T-helper 17 cell (primary cell): ENCODE measurements at regions not wholly inside any gene's neighbourhood (a gene's known extent, or its start where the extent isn't known, plus 50 kb on each side); places are given as distances from the start of the nearest gene placed in this dataset.

Experiments used
- ATAC-seq: fragments of 150-1000 bp; cut with Tn5 transposase; 2 replicates; pipeline ENCODE4 v1.10.0; 2021; ENCODE audit warnings: mild to moderate bottlenecking, moderate library complexity
- DNase-seq, 3 donors: peaks; one replicate each; pipeline versions ENCODE4 v3.0.0 to v3.0.0-alpha.2; 2020 to 2021
- H3K9me3 ChIP-seq: one replicate; pipeline ENCODE4 v1.7.0; 2013; ENCODE audit warnings: low read length, mild to moderate bottlenecking; ENCODE audit not compliant: control insufficient read depth, poor library complexity, severe bottlenecking
- H3K27ac Mint-ChIP-seq: one replicate; pipeline ENCODE4 v1.8.0; 2022; ENCODE audit warnings: mild to moderate bottlenecking, moderate library complexity, mixed read lengths
- H3K27me3 Mint-ChIP-seq: one replicate; pipeline ENCODE4 v1.8.0; 2022; ENCODE audit warnings: mixed read lengths
- H3K36me3 Mint-ChIP-seq: one replicate; pipeline ENCODE4 v1.8.0; 2022; ENCODE audit warnings: low read depth, mixed read lengths
- H3K4me1 Mint-ChIP-seq: one replicate; pipeline ENCODE4 v1.8.0; 2022; ENCODE audit warnings: mild to moderate bottlenecking, mixed read lengths
- H3K4me3 Mint-ChIP-seq: one replicate; pipeline ENCODE4 v1.8.0; 2022; ENCODE audit warnings: mild to moderate bottlenecking, moderate library complexity, mixed read lengths

DNA sequence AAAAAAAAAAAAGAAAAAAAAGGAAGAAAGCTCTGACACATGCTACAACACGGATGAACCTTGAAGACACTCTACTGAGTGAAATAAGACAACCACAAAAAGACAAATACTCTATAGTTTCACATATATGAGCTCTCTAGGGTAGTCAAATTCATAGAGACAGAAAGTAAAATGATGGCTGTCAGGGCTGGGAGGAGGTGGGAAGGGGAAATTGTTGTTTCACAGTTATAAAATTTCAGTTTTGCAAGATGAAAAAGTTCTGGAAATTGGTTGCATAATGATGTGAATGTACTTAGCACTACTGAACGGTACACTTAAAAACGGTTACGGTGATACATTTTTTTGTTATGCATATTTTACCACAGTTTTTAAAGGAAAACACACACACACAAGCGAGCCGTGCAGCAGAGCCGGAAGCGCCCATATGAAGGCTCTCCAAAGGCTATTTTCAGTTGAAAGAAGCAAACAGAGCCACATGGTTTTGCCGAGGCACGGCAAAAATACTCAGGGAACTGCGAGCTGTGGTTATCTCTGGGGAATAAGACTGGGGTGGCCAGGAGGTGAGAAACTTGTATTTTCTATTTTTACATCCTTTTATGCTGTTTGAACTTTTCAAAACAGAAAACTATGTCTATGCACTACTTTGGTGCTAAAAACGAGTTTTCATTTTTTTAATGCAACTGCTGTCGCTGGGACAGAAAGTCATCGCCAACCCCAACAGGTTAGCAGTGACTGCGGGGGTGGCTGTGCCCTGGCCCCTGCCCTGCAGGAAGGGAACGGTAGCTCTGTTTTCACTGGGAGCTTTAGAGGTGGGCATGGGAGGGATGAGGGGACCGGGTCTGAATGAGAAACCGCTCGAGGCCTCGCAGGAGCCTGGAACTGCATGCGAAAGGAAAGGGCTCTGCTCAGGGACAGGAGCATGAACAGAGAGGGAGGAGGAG is 132.9 kb downstream of the OAT start:
- peaks cover 19% of the 10 kb centered on the region for H3K27me3 Mint-ChIP-seq
- peak overlapping the region; percentile 61 for H3K4me3 Mint-ChIP-seq
- no peaks in the 10 kb centered on the region for H3K9me3 ChIP-seq
- no peaks in the 10 kb centered on the region for H3K36me3 Mint-ChIP-seq
- H3K4me1 Mint-ChIP-seq, result no peaks in the 10 kb centered on the region
- ATAC-seq (no peak), DNase-seq (no peak)
- H3K27ac Mint-ChIP-seq, result no peak overlapping the region

DNA sequence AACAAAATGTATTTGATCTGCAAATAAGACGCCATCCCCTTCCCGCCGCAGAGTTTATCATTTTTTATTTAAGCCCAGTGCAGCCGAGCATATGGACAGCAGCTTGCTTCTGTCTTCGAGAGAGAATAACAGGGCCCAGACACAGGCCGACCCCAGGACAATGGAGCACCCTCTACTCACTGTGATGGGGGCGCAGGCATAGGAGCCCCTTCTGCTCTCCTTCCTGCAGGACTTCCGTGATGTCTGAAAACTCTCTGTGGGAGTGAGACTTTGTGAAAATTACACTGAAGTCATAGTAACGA is 134.8 kb downstream of the OAT start:
- no peak overlapping the region for H3K27ac Mint-ChIP-seq
- no peaks in the 10 kb centered on the region for H3K4me1 Mint-ChIP-seq
- no peak overlapping the region for H3K4me3 Mint-ChIP-seq
- ATAC-seq (no peak), DNase-seq (no peak)
- no peaks in the 10 kb centered on the region for H3K9me3 ChIP-seq
- no peaks in the 10 kb centered on the region for H3K36me3 Mint-ChIP-seq
- peaks cover 20% of the 10 kb centered on the region for H3K27me3 Mint-ChIP-seq

GRCh38 chr10:124283215-124283948 is 135.3 kb downstream of the OAT start:
- H3K27me3 Mint-ChIP-seq, result peaks cover 25% of the 10 kb centered on the region
- no peaks in the 10 kb centered on the region for H3K4me1 Mint-ChIP-seq
- DNase-seq, result no peak
- H3K4me3 Mint-ChIP-seq, result no peak overlapping the region
- no peak overlapping the region for H3K27ac Mint-ChIP-seq
- no peak for ATAC-seq
- H3K9me3 ChIP-seq, result no peaks in the 10 kb centered on the region
- no peaks in the 10 kb centered on the region for H3K36me3 Mint-ChIP-seq

DNA sequence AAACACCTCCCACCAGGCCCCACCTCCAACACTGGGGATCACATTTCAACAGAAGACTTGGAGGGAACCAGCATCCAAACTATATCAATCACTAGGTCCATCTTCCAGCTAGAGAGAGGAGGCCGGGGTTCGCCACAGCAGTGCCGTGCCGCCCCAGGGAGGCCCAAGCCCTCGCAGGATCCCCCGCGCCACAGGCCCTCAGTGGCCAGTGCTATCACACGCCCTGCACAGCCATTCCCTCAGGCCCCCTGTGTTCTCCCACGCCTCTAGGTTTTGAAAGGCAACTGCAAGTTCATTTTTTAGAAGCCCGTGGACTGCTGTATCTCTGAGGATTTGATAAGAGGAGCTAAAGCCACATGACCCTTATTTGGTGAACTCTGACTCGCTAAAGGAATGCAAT is 136.4 kb downstream of the OAT start:
- DNase-seq, result no peak
- Mint-ChIP-seq H3K4me3 (no peak overlapping the region), H3K4me1 (no peaks in the 10 kb centered on the region), H3K27ac (no peak overlapping the region), H3K27me3 (peaks cover 28% of the 10 kb centered on the region), H3K36me3 (no peaks in the 10 kb centered on the region)
- H3K9me3 ChIP-seq, result no peaks in the 10 kb centered on the region
- no peak for ATAC-seq

GRCh38 chr10:124281666-124282065 is 137.1 kb downstream of the OAT start:
- no peak overlapping the region for H3K27ac Mint-ChIP-seq
- DNase-seq (no peak), ATAC-seq (no peak)
- no peaks in the 10 kb centered on the region for H3K4me1 Mint-ChIP-seq
- H3K36me3 Mint-ChIP-seq, result no peaks in the 10 kb centered on the region
- H3K27me3 Mint-ChIP-seq, result peaks cover 26% of the 10 kb centered on the region
- H3K4me3 Mint-ChIP-seq, result no peak overlapping the region
- H3K9me3 ChIP-seq, result no peaks in the 10 kb centered on the region

- no peak for ATAC-seq
- DNase-seq, result no peak
- Mint-ChIP-seq H3K27ac (no peak overlapping the region), H3K36me3 (no peaks in the 10 kb centered on the region), H3K4me1 (no peaks in the 10 kb centered on the region), H3K4me3 (no peak overlapping the region), H3K27me3 (peaks cover 31% of the 10 kb centered on the region)
- H3K9me3 ChIP-seq, result no peaks in the 10 kb centered on the region
These were observed 137.8 kb downstream of the OAT start for GRCh38 chr10:124280916-124281315.

GRCh38 chr10:124279882-124280281 is 138.8 kb downstream of the OAT start:
- H3K4me3 Mint-ChIP-seq, result no peak overlapping the region
- no peak for ATAC-seq
- H3K27ac Mint-ChIP-seq, result no peak overlapping the region
- no peaks in the 10 kb centered on the region for H3K4me1 Mint-ChIP-seq
- no peaks in the 10 kb centered on the region for H3K36me3 Mint-ChIP-seq
- H3K9me3 ChIP-seq, result no peaks in the 10 kb centered on the region
- DNase-seq, result no peak
- peaks cover 27% of the 10 kb centered on the region for H3K27me3 Mint-ChIP-seq

DNA sequence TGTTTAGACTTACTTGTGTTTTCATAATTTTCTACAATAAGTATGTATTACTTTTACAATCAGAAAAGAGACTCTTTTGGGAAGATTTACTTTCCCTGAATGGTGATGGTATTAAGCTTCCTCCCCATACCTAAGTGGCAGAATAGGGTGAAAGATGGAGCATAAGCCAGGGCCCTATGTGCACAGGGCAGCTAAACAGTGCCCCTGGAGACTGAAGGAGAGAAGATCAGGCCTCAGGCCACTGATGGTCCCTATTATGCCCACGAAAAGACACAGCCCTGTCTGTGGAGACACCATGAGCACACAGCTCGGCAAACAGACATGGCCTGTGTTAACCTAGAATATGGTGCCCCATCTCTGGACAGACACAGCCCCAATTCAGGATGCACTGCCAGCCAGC is 139.4 kb downstream of the OAT start:
- peaks cover 27% of the 10 kb centered on the region for H3K27me3 Mint-ChIP-seq
- no peak overlapping the region for H3K4me3 Mint-ChIP-seq
- H3K27ac Mint-ChIP-seq, result no peak overlapping the region
- H3K9me3 ChIP-seq, result no peaks in the 10 kb centered on the region
- no peaks in the 10 kb centered on the region for H3K36me3 Mint-ChIP-seq
- no peaks in the 10 kb centered on the region for H3K4me1 Mint-ChIP-seq
- no peak for DNase-seq
- ATAC-seq, result no peak

DNA sequence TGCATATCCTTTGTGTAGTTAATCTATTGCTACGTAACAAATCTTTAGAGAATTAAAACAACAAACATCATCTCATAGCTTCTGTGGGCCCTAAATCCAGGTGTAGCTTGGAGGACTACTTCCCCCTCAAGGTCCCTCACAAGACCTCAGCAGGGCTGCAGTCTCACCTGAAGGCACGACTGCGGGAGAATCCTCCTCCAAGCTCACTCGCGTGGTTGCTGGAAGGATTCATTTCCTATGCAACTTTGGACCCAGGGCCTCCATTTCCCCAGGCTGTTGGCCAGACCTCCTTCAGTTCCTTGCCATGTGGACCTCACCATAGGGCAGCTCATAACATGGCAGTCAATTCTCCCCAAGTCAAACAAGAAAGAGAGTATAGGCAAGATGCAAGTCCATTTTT is 140.4 kb downstream of the OAT start:
- no peak for DNase-seq
- H3K27ac Mint-ChIP-seq, result no peak overlapping the region
- no peaks in the 10 kb centered on the region for H3K9me3 ChIP-seq
- H3K36me3 Mint-ChIP-seq, result no peaks in the 10 kb centered on the region
- H3K4me1 Mint-ChIP-seq, result no peaks in the 10 kb centered on the region
- ATAC-seq, result no peak
- no peak overlapping the region for H3K4me3 Mint-ChIP-seq
- peaks cover 27% of the 10 kb centered on the region for H3K27me3 Mint-ChIP-seq

- H3K4me3 Mint-ChIP-seq, result no peak overlapping the region
- peaks cover 22% of the 10 kb centered on the region for H3K27me3 Mint-ChIP-seq
- no peaks in the 10 kb centered on the region for H3K36me3 Mint-ChIP-seq
- no peak overlapping the region for H3K27ac Mint-ChIP-seq
- H3K4me1 Mint-ChIP-seq, result no peaks in the 10 kb centered on the region
- H3K9me3 ChIP-seq, result no peaks in the 10 kb centered on the region
- DNase-seq, result no peak
- ATAC-seq, result no peak
These were observed 145.6 kb downstream of the OAT start for GRCh38 chr10:124273141-124273540.

GRCh38 chr10:124271676-124272075 is 147.0 kb downstream of the OAT start:
- Mint-ChIP-seq H3K27ac (no peak overlapping the region), H3K27me3 (peaks cover 29% of the 10 kb centered on the region), H3K36me3 (no peaks in the 10 kb centered on the region), H3K4me1 (no peaks in the 10 kb centered on the region), H3K4me3 (no peak overlapping the region)
- no peaks in the 10 kb centered on the region for H3K9me3 ChIP-seq
- ATAC-seq, result no peak
- no peak for DNase-seq

- H3K36me3 Mint-ChIP-seq, result no peaks in the 10 kb centered on the region
- no peak overlapping the region for H3K4me3 Mint-ChIP-seq
- no peaks in the 10 kb centered on the region for H3K9me3 ChIP-seq
- DNase-seq (no peak), ATAC-seq (no peak)
- H3K4me1 Mint-ChIP-seq, result no peaks in the 10 kb centered on the region
- H3K27ac Mint-ChIP-seq, result no peak overlapping the region
- peaks cover 28% of the 10 kb centered on the region for H3K27me3 Mint-ChIP-seq
These were observed 148.0 kb downstream of the OAT start for GRCh38 chr10:124270530-124271327.

GRCh38 chr10:124268976-124269375 is 149.7 kb downstream of the OAT start:
- Mint-ChIP-seq H3K36me3 (no peaks in the 10 kb centered on the region), H3K4me3 (no peak overlapping the region), H3K27ac (no peak overlapping the region), H3K4me1 (no peaks in the 10 kb centered on the region), H3K27me3 (peaks cover 35% of the 10 kb centered on the region)
- H3K9me3 ChIP-seq, result no peaks in the 10 kb centered on the region
- DNase-seq (no peak), ATAC-seq (no peak)
